DOHH2 (cell line): ENCODE measurements at regions not wholly inside any gene's neighbourhood (a gene's known extent, or its start where the extent isn't known, plus 50 kb on each side); places are given as distances from the start of the nearest gene placed in this dataset.

Source experiments
- EZH2phosphoT487 ChIP-seq: fragments of 200-600 bp; sonication (generic); IDR thresholded peaks from 2 replicates; pipeline ENCODE4 v1.6.1; 2017; ENCODE audit warnings: borderline replicate concordance, mild to moderate bottlenecking, antibody characterized with exemption, low read length, moderate library complexity, mixed read lengths
- TF ChIP-seq, protein P1 (sequence below): fragments of 200-600 bp; sonication (generic); IDR thresholded peaks from one replicate; pipeline ENCODE4 v1.5.1; 2014; ENCODE audit warnings: antibody characterized with exemption, mild to moderate bottlenecking, low read depth, low read length; ENCODE audit not compliant: poor library complexity, severe bottlenecking

GRCh38 chr1:221234791-221235190 lies 355.5 kb downstream of the HLX start:
- TF ChIP-seq, protein P1, sequence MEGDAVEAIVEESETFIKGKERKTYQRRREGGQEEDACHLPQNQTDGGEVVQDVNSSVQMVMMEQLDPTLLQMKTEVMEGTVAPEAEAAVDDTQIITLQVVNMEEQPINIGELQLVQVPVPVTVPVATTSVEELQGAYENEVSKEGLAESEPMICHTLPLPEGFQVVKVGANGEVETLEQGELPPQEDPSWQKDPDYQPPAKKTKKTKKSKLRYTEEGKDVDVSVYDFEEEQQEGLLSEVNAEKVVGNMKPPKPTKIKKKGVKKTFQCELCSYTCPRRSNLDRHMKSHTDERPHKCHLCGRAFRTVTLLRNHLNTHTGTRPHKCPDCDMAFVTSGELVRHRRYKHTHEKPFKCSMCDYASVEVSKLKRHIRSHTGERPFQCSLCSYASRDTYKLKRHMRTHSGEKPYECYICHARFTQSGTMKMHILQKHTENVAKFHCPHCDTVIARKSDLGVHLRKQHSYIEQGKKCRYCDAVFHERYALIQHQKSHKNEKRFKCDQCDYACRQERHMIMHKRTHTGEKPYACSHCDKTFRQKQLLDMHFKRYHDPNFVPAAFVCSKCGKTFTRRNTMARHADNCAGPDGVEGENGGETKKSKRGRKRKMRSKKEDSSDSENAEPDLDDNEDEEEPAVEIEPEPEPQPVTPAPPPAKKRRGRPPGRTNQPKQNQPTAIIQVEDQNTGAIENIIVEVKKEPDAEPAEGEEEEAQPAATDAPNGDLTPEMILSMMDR = no peak
- TF ChIP-seq EZH2phosphoT487 = no peak
